ENCODE measurements at regions not wholly inside any gene's neighbourhood (a gene's known extent, or its start where the extent isn't known, plus 50 kb on each side); places are given as distances from the start of the nearest gene placed in this dataset.

DNA sequence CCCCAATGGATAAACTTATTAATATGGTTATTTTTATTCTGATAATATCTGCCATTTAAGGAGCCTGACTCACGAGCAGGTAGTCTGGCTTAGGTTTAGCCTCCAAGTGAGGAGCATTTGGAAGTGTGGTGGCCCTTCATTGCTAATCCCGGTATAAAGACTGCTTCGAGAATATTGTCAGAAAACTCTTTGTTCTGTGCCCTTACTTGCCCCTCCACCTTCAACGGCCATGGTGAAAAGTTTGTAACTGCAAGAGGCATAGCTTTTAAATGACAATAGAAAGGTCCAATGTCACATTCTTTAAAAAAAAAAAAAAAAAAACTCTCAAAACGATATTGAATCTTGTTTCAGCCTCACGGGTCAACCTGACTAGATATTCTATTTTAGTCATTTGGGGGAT, 157.4 kb upstream of the PROX1 start:
- no peak overlapping the region for H3K27ac Mint-ChIP-seq
- H3K27me3 Mint-ChIP-seq: peaks cover 5% of the 10 kb centered on the region
- peaks cover 4% of the 10 kb centered on the region for H3K9me3 Mint-ChIP-seq (ENCODE audit: low read depth)
- no peaks in the 10 kb centered on the region for H3K4me1 Mint-ChIP-seq (ENCODE audit: low read depth)
- DNase-seq (ENCODE audit: low spot score, unreplicated experiment): no peak
- no peak for TF ChIP-seq CTCF (IDR thresholded peaks at IDR 0.05; ENCODE audit: unreplicated experiment)
- H3K4me3 Mint-ChIP-seq (ENCODE audit: low read depth): no peak overlapping the region
- peaks cover 3% of the 10 kb centered on the region for H3K36me3 Mint-ChIP-seq (ENCODE audit: insufficient read depth)

- Mint-ChIP-seq H3K4me3 (ENCODE audit: low read depth) (no peak overlapping the region), H3K9me3 (ENCODE audit: low read depth) (peaks cover 3% of the 10 kb centered on the region), H3K27me3 (no peaks in the 10 kb centered on the region), H3K4me1 (ENCODE audit: low read depth) (no peaks in the 10 kb centered on the region), H3K27ac (no peak overlapping the region), H3K36me3 (ENCODE audit: insufficient read depth) (no peaks in the 10 kb centered on the region)
- TF ChIP-seq CTCF (IDR thresholded peaks at IDR 0.05; ENCODE audit: unreplicated experiment): no peak
- DNase-seq (ENCODE audit: low spot score, unreplicated experiment): no peak
Measured at GRCh38 chr1:213840575-213840974, 147.2 kb upstream of the PROX1 start.

DNA sequence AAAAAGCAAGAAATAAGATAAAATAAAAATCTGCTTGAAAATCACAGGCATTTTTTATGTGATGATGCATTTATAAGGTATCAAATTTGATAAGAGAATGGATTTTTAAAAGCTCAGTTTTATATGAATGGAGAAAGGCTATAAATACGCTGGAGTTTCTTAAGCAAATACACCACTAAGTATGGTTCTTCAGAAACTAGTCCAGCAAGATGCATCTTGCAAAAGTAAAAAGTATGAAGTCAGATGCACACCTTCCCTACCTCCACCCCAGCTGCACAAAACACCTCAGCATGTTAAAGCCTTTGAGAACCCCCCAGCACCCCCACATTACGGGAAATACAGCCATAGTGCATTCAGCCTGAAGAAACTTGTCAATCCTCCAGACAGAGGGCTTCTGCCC, 143.1 kb upstream of the PROX1 start:
- no peaks in the 10 kb centered on the region for H3K27me3 Mint-ChIP-seq
- DNase-seq (ENCODE audit: low spot score, unreplicated experiment): no peak
- H3K27ac Mint-ChIP-seq: no peak overlapping the region
- no peak for TF ChIP-seq CTCF (IDR thresholded peaks at IDR 0.05; ENCODE audit: unreplicated experiment)
- no peak overlapping the region for H3K4me3 Mint-ChIP-seq (ENCODE audit: low read depth)
- H3K4me1 Mint-ChIP-seq (ENCODE audit: low read depth): no peaks in the 10 kb centered on the region
- H3K36me3 Mint-ChIP-seq (ENCODE audit: insufficient read depth): no peaks in the 10 kb centered on the region
- H3K9me3 Mint-ChIP-seq (ENCODE audit: low read depth): no peaks in the 10 kb centered on the region

DNA sequence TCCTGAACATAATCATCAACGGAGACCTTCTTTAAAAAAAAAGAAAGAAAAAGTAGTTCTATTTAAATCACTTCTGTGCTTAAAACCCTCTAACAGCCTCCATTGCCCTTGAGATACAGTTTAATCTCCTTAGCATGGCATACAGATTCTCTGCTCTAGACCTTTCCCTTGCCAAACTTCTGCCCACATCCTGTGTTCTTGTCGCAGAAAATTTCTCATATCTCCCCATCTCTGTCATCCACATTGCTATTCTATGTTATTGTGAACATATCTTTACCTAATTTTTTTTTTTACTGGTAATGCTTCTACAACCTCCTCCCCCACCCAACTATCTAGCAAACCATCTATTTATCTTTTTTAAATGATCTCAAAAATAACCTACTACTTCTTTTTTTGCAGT, 135.7 kb upstream of the PROX1 start:
- H3K36me3 Mint-ChIP-seq (ENCODE audit: insufficient read depth): no peaks in the 10 kb centered on the region
- no peak for DNase-seq (ENCODE audit: low spot score, unreplicated experiment)
- no peak overlapping the region for H3K27ac Mint-ChIP-seq
- no peaks in the 10 kb centered on the region for H3K27me3 Mint-ChIP-seq
- H3K4me1 Mint-ChIP-seq (ENCODE audit: low read depth): no peaks in the 10 kb centered on the region
- no peak for TF ChIP-seq CTCF (IDR thresholded peaks at IDR 0.05; ENCODE audit: unreplicated experiment)
- H3K4me3 Mint-ChIP-seq (ENCODE audit: low read depth): no peak overlapping the region
- H3K9me3 Mint-ChIP-seq (ENCODE audit: low read depth): no peaks in the 10 kb centered on the region

GRCh38 chr1:213858581-213858980, 129.2 kb upstream of the PROX1 start:
- Mint-ChIP-seq H3K27me3 (no peaks in the 10 kb centered on the region), H3K36me3 (ENCODE audit: insufficient read depth) (no peaks in the 10 kb centered on the region), H3K9me3 (ENCODE audit: low read depth) (no peaks in the 10 kb centered on the region), H3K4me1 (ENCODE audit: low read depth) (peaks cover 1% of the 10 kb centered on the region), H3K4me3 (ENCODE audit: low read depth) (no peak overlapping the region), H3K27ac (no peak overlapping the region)
- DNase-seq (ENCODE audit: low spot score, unreplicated experiment): no peak
- no peak for TF ChIP-seq CTCF (IDR thresholded peaks at IDR 0.05; ENCODE audit: unreplicated experiment)

All from progenitor cell of endocrine pancreas (in vitro differentiated cells).